ENCODE measurements at regions not wholly inside any gene's neighbourhood (a gene's known extent, or its start where the extent isn't known, plus 50 kb on each side); places are given as distances from the start of the nearest gene placed in this dataset.

DNA sequence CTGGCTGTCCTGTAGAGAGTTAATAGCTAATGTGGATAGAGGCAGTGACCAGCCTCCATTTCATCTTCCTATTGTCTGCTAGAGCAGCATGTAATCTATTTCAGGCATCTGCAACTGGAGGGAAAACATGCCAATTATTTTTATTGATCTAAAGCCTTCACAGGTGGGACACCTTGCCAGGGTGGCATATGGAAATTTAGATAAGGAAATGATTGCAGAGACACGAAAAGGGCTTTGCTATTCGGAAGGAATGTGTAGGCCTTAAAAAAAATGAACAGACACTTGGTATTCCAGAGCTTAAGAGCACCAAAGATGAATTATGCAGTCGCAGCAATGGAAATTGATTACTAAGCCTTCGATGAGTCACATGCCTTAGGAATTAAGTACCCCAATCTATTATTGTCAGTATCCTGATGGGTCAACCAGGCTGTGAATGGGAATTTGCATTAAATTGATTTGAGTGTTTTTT lies 454.7 kb downstream of the SQOR start:
- no peak overlapping the region for H3K23ac ChIP-seq (ENCODE audit: insufficient read length)
- no peak overlapping the region for H3K14ac ChIP-seq (ENCODE audit: insufficient read length)
- H3K9ac ChIP-seq (replicated peaks in 1 of 4; ENCODE audit: extremely low read depth in 1 of 4, low read depth in 3 of 4, low read length in 3 of 4) = no peak overlapping the region
- no peak overlapping the region for H2BK120ac ChIP-seq (replicated peaks; ENCODE audit: low read depth, low read length)
- no peak overlapping the region for H4K91ac ChIP-seq (replicated peaks; ENCODE audit: insufficient read length, low read length)
- no peak overlapping the region for H2BK15ac ChIP-seq (ENCODE audit: low read length)
- H3K23me2 ChIP-seq (ENCODE audit: low read depth, low read length) = no peaks in the 10 kb centered on the region
- H2BK12ac ChIP-seq (ENCODE audit: low read depth, low read length) = no peak overlapping the region
- no peak overlapping the region for H4K5ac ChIP-seq (ENCODE audit: insufficient read length, low read depth, low read length)
- no peaks in the 10 kb centered on the region for H3K79me2 ChIP-seq (ENCODE audit: control insufficient read depth in 1 of 2, insufficient read depth in 2 of 2, low read length in 2 of 2)
- no peak for FAIRE-seq
- H3K18ac ChIP-seq (ENCODE audit: extremely low read depth, low read length) = no peak overlapping the region
- no peak overlapping the region for H3K4ac ChIP-seq (replicated peaks; ENCODE audit: insufficient read length, low read depth, low read length)
- 88% methylated on average over 4 of the region's 4 CpGs; no CpG with 5 or more reads in 1 of the 2 experiments for WGBS, 2 experiments (ENCODE audit: extremely low coverage in 1 of 2, insufficient coverage in 1 of 2, insufficient read length in 1 of 2, insufficient replicate concordance in 2 of 2, low coverage in 1 of 2, low lambda C conversion rate in 2 of 2, missing lambda C conversion rate in 1 of 2)
- H3K79me1 ChIP-seq (ENCODE audit: low read depth, low read length) = no peaks in the 10 kb centered on the region
- no peaks in the 10 kb centered on the region for H3K27me3 ChIP-seq (replicated peaks in 1 of 4; ENCODE audit: control insufficient read depth in 3 of 4, extremely low read depth in 1 of 4, insufficient read depth in 3 of 4, low read length in 3 of 4)
- no peak overlapping the region for H3K56ac ChIP-seq (replicated peaks; ENCODE audit: insufficient read length, low read depth, low read length)
- H4K20me1 ChIP-seq (replicated peaks in 1 of 2; ENCODE audit: control insufficient read depth in 1 of 2, insufficient read depth in 2 of 2, low read length in 2 of 2) = no peaks in the 10 kb centered on the region
- no peaks in the 10 kb centered on the region for H3K36me3 ChIP-seq (ENCODE audit: control insufficient read depth in 2 of 4, insufficient read depth in 4 of 4, low read length in 3 of 4)
- H3K4me3 ChIP-seq (ENCODE audit: extremely low read depth in 1 of 4, insufficient read depth in 2 of 4, low read depth in 3 of 4, low read length in 4 of 4) = no peak overlapping the region
- H2AFZ ChIP-seq (ENCODE audit: low read length) = no peak overlapping the region
- H4K8ac ChIP-seq (ENCODE audit: extremely low read depth, insufficient read depth, low read length) = no peak overlapping the region
- H3K27ac ChIP-seq (ENCODE audit: low read depth, low read length) = no peak overlapping the region
- H3K4me2 ChIP-seq (ENCODE audit: insufficient read depth in 1 of 2, low read depth in 2 of 2, low read length in 2 of 2) = no peak overlapping the region
- no peak overlapping the region for H2BK20ac ChIP-seq (ENCODE audit: low read length)
- no peak overlapping the region for H2AK5ac ChIP-seq (ENCODE audit: low read depth, low read length)
- H2BK5ac ChIP-seq (ENCODE audit: low read depth, low read length) = no peak overlapping the region
- ChIA-PET POLR2A (ENCODE audit: partially characterized antibody) (interaction anchor here (0.6 kb wide), 1 partner anchor 1095 kb away, joined by 3 read pairs; no protein-coding TSS in a partner anchor), CTCF (ENCODE audit: partially characterized antibody) (interaction anchor here (1.4 to 4.8 kb wide), 8 partner anchors 66 to 385 kb away, joined by 3 to 24 read pairs (median 4); no protein-coding TSS in a partner anchor)
- H3K4me1 ChIP-seq (replicated peaks in 1 of 4; ENCODE audit: control insufficient read depth in 3 of 4, insufficient read depth in 4 of 4, low read length in 3 of 4) = no peaks in the 10 kb centered on the region
- no peaks in the 10 kb centered on the region for H3K9me3 ChIP-seq (ENCODE audit: insufficient read depth in 2 of 2, low read depth in 1 of 2, low read length in 1 of 2)
- no peak for DNase-seq (ENCODE audit: low read depth in 1 of 2, low spot score in 2 of 2)
- TF ChIP-seq, protein P1, sequence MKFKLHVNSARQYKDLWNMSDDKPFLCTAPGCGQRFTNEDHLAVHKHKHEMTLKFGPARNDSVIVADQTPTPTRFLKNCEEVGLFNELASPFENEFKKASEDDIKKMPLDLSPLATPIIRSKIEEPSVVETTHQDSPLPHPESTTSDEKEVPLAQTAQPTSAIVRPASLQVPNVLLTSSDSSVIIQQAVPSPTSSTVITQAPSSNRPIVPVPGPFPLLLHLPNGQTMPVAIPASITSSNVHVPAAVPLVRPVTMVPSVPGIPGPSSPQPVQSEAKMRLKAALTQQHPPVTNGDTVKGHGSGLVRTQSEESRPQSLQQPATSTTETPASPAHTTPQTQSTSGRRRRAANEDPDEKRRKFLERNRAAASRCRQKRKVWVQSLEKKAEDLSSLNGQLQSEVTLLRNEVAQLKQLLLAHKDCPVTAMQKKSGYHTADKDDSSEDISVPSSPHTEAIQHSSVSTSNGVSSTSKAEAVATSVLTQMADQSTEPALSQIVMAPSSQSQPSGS (IDR thresholded peaks at IDR 0.05; ENCODE audit: low read length) = no peak

All from H1 (cell line).